Ovary (tissue), 7 donors: ENCODE measurements at regions not wholly inside any gene's neighbourhood (a gene's known extent, or its start where the extent isn't known, plus 50 kb on each side); places are given as distances from the start of the nearest gene placed in this dataset.

ENCODE experiments used
- DNase-seq, 5 donors: peaks; one replicate each; pipeline ENCODE4 v3.0.0-alpha.2; 2019 to 2020
- H3K27ac ChIP-seq, 2 donors: fragments of 200-600 bp; one replicate each; pipeline versions ENCODE4 v1.5.1 to v1.8.0; 2019 to 2022
- H3K27me3 ChIP-seq: fragments of 200-600 bp; one replicate; pipeline ENCODE4 v1.8.0; 2022
- H3K36me3 ChIP-seq: fragments of 200-600 bp; sonication (generic); one replicate; pipeline ENCODE4 v1.5.1; 2019
- H3K4me1 ChIP-seq: one replicate; pipeline ENCODE4 v1.8.1; 2013; ENCODE audit warnings: mild to moderate bottlenecking, moderate library complexity; ENCODE audit not compliant: insufficient read depth
- H3K4me3 ChIP-seq: fragments of 200-600 bp; sonication (generic); one replicate; pipeline ENCODE4 v1.5.1; 2017
- H3K9me3 ChIP-seq, 2 donors: fragments of 200-600 bp in 1 of 2; sonication (generic) in 1 of 2; one replicate each; pipeline versions ENCODE4 v1.5.1 to v1.8.1; 2013 to 2019; ENCODE audit warnings: mild to moderate bottlenecking in 1 of 2, moderate library complexity in 1 of 2
- CTCF ChIP-seq, 3 donors: fragments of 450-650 bp in 2 of 3; fragments of 200-600 bp in 1 of 3; IDR thresholded peaks; one replicate each; pipeline versions ENCODE4 v1.5.1 to v1.8.0; 2016 to 2022; ENCODE audit warnings: antibody characterized with exemption in 3 of 3, mild to moderate bottlenecking in 1 of 3
- EP300 ChIP-seq: sonication (generic); formaldehyde crosslinking; IDR thresholded peaks from one replicate; pipeline ENCODE4 v1.6.1; 2017; ENCODE audit warnings: antibody characterized with exemption
- POLR2A ChIP-seq: fragments of 450-650 bp; IDR thresholded peaks from one replicate; pipeline ENCODE4 v1.6.1; 2017; ENCODE audit warnings: antibody characterized with exemption, mild to moderate bottlenecking, moderate library complexity
- WGBS, 3 donors: extraction: QIAGEN DNeasy Blood & Tissue Kit in 1 of 3; methylation state at CpG; one replicate each; pipeline versions ENCODE4 v1.1.5 to v1.1.7; 2013 to 2017; 5-methylcytosine and 5-hydroxymethylcytosine counted together
- intact Hi-C, 4 donors: fragments of 100-400 bp; cut with DNase I; formaldehyde crosslinking; loops; one replicate each; pipeline versions ENCODE4 v1.11.0 to v1.15.1; 2022 to 2023
- donor health status: DM: no; HTN: no; CAD: no; lungs with moderate emphysema.
- donor health status: DM: no; HTN: no; CAD: no.
- donor health status: Bipolar disorder and iron deficiency.
- donor health status: DM: no; HTN: no; CAD: no.
- donor health status: DM: yes; HTN: yes; CAD: no.

GRCh38 chr2:16205631-16206030 is 265.3 kb downstream of the MYCN start:
- TF ChIP-seq POLR2A (no peak), EP300 (no peak), CTCF (IDR thresholded peaks at IDR 0.05) (no peak)
- WGBS, 3 donors = 79 to 88% (median 85%) methylated on average over 2 of the region's 2 CpGs
- Histone ChIP-seq H3K9me3 (no peaks in the 10 kb centered on the region), H3K27ac (no peak overlapping the region), H3K4me1 (no peaks in the 10 kb centered on the region), H3K4me3 (no peak overlapping the region), H3K27me3 (no peaks in the 10 kb centered on the region), H3K36me3 (no peaks in the 10 kb centered on the region)
- DNase-seq = no peak
- intact Hi-C loops = no loop called here

- no peak overlapping the region for H3K27ac ChIP-seq
- DNase-seq = no peak
- intact Hi-C loops = no loop called here
- 66 to 69% (median 67%) methylated on average over 12 of the region's 12 CpGs for WGBS, 3 donors
- H3K9me3 ChIP-seq = no peaks in the 10 kb centered on the region
- no peaks in the 10 kb centered on the region for H3K36me3 ChIP-seq
- H3K4me3 ChIP-seq = no peak overlapping the region
- TF ChIP-seq EP300 = no peak
- no peak for TF ChIP-seq POLR2A
- TF ChIP-seq CTCF (IDR thresholded peaks at IDR 0.05) = no peak
- no peaks in the 10 kb centered on the region for H3K4me1 ChIP-seq
- no peaks in the 10 kb centered on the region for H3K27me3 ChIP-seq
Measured at GRCh38 chr2:16204886-16205620, 264.7 kb downstream of the MYCN start.

GRCh38 chr2:16204251-16204650 is 263.9 kb downstream of the MYCN start:
- Histone ChIP-seq H3K9me3 (no peaks in the 10 kb centered on the region), H3K4me3 (no peak overlapping the region), H3K36me3 (no peaks in the 10 kb centered on the region), H3K27ac (no peak overlapping the region), H3K27me3 (no peaks in the 10 kb centered on the region), H3K4me1 (no peaks in the 10 kb centered on the region)
- intact Hi-C loops = no loop called here
- no peak for DNase-seq
- WGBS, 3 donors = 78 to 100% (median 96%) methylated on average over 1 of the region's 1 CpG
- no peak for TF ChIP-seq EP300
- TF ChIP-seq CTCF (IDR thresholded peaks at IDR 0.05) = no peak
- no peak for TF ChIP-seq POLR2A

GRCh38 chr2:16203691-16204090 is 263.3 kb downstream of the MYCN start:
- Histone ChIP-seq H3K4me1 (no peaks in the 10 kb centered on the region), H3K27ac (no peak overlapping the region), H3K9me3 (no peaks in the 10 kb centered on the region), H3K27me3 (no peaks in the 10 kb centered on the region), H3K36me3 (no peaks in the 10 kb centered on the region), H3K4me3 (no peak overlapping the region)
- intact Hi-C loops = no loop called here
- no peak for DNase-seq
- WGBS, 3 donors = 91 to 94% (median 93%) methylated on average over 8 of the region's 8 CpGs
- no peak for TF ChIP-seq CTCF (IDR thresholded peaks at IDR 0.05)
- no peak for TF ChIP-seq POLR2A
- no peak for TF ChIP-seq EP300
